Stimulated activated CD4-positive, alpha-beta T cell treated with anti-CD3 and anti-CD28 coated beads, Interleukin-12 subunit alpha, Interleukin-12 subunit beta, amount 100 ng/mL, for 48 hours (primary cell): ENCODE measurements at regions not wholly inside any gene's neighbourhood (a gene's known extent, or its start where the extent isn't known, plus 50 kb on each side); places are given as distances from the start of the nearest gene placed in this dataset.

Source experiments
- DNase-seq, 3 donors: peaks; one replicate each; pipeline ENCODE4 v3.0.0-alpha.2; 2020; ENCODE audit warnings: low read depth in 2 of 3, low spot score in 1 of 3

DNA sequence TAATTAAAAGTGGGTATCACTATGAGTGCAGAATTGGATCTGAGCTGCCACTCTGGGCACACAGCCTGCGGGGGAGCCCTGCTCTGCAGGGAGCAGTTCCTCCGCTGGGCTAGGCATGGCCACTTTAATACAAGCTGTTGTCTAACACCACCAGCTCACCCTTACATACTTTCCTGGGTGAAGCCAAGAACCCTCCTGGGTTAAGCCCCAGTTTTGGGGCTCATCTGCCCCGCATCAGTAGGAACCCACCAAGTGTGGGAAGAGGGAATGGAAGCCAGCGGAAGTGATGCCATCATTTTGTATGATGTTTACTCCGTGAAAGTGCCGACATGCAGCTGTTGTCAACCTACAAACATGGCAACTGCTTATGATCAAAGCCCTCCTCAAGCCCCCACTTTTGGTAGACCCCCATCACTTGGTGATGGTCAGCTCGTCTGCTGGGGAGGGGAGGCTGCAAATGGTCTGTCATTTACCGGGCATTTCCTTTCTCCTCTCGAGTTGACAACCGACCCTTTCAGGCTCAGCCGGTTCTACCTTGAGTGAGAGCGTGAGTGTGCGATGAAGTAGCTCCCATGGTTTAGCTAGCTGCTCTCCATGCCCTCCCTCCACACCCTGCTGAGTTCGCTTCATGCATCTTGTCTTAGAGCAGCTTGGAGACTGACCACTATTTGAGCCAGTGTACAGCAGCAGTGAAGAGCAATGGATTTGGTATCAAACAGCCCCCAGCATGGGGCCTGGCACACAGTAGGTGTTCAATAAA lies 95.3 kb upstream of the IER5L start:
- DNase-seq, result no peak

DNA sequence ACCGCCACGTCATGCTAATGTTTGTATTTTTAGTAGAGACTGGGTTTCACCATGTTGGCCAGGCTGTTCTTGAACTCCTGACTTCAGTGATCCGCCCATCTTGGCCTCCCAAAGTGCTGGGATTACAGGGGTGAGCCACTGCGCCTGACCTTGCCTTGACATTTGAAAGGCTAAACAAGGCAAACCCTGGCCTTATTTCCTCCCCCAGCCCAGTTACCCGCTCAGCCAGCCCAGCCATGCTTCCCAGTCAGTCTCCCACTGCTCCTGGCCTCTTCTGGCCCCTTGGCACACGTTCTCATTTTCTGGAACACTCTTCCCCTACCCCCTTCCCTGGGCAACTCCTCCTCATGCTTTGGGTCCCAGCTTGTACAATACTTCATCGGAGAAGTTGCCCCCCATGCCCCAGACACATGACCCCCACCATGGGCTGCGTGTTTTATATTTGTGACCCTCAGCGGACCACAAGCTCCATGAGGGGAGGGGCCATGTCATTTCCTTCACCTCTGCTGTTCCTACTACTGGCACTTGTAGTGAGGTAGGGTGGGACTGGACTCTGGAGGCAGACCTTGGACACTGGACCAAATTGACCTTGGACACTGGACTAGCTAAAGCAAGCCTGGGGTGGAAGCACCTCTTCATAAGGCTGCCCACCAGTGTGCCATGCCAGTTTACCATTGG lies 94.4 kb upstream of the IER5L start:
- DNase-seq, result no peak

- no peak for DNase-seq
Measured at GRCh38 chr9:129270903-129271431, 92.9 kb upstream of the IER5L start.

DNA sequence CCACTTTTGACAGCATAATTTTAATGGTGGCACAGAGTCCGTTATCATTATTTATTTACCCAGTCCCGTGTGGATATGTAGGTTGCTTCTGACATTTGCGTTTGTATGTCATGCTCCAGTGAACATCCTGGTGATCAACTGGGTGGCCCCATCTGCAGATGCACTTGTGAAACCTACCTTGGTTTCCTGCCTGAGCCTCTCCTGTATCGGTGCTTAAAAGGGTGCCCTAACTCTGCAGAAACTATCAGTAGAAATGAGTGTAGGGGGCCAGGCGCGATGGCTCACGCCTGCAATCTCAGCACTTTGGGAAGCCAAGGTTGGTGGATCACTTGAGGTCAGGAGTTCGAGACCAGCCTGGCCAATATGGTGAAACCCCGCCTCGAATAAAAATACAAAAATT lies 92.1 kb upstream of the IER5L start:
- DNase-seq, result peak; percentile 15 to 47 (median 22)

DNA sequence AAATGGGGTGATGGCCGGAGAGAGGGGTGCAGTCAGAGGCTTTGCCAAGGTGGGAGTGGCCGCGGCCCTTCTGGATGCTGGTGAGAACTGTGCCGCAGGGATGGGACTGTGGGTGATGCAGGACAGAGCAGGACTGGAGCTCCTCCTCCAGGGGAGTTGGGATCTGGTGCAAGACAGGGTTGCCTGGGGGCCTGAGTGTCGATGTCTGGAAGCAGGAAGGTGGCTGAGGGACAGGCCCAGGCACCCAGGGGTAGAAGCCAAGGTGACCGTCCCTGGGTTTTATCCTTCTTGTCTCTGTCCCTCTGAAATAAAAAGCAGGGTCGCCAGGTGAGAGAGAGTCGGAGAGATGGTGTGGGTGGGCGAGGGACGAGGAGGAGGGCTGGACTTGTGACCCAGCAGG lies 89.1 kb upstream of the IER5L start:
- no peak for DNase-seq

DNA sequence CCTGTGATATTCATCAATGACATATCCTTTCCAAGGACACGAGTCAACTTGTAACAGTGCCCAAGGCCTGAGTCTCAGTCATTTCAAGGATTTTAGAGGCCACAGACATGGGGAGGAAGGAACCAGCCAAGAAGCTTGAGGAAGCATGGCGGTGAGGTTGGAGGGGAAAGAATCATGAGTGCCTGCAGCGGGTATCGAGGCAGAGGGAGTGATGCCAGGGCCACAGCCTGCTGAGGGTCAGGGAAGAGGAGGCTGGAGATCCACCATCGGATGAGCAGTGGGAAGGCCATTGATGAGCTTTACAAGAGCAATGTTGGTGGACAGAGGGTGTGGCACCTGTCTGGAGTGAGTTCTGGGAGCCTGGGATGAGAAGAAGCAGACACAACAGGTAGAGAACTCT lies 88.5 kb upstream of the IER5L start:
- DNase-seq, result no peak

DNA sequence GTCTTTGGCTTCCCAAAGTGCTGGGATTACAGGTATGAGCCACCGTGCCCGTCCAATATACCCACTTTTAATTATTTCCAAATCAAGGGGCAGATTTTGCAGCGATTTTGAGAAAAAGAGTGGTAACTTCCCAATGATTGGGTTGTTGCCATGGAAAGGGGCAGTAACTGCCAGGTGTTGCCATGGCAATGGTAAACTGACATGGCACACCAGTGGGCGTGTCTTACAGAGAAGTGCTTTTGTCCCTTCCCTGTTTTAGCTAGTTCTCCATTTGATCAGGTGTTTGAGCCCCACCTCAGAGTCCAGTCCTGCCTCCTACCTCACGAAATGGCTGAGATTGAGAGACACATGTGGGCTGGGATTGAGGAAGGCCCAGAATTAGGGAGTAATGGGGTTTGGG lies 86.3 kb upstream of the IER5L start:
- DNase-seq, result no peak

- no peak for DNase-seq
Measured at GRCh38 chr9:129263836-129264235, 85.8 kb upstream of the IER5L start.

- DNase-seq, result no peak
Measured at GRCh38 chr9:129262261-129262660, 84.2 kb upstream of the IER5L start.

GRCh38 chr9:129259375-129259774 lies 81.3 kb upstream of the IER5L start:
- no peak for DNase-seq

GRCh38 chr9:129258823-129259301 lies 80.8 kb upstream of the IER5L start:
- no peak for DNase-seq

- peak; percentile 81 to 87 (median 86) for DNase-seq
Measured at GRCh38 chr9:129258124-129258822, 80.2 kb upstream of the IER5L start.

DNA sequence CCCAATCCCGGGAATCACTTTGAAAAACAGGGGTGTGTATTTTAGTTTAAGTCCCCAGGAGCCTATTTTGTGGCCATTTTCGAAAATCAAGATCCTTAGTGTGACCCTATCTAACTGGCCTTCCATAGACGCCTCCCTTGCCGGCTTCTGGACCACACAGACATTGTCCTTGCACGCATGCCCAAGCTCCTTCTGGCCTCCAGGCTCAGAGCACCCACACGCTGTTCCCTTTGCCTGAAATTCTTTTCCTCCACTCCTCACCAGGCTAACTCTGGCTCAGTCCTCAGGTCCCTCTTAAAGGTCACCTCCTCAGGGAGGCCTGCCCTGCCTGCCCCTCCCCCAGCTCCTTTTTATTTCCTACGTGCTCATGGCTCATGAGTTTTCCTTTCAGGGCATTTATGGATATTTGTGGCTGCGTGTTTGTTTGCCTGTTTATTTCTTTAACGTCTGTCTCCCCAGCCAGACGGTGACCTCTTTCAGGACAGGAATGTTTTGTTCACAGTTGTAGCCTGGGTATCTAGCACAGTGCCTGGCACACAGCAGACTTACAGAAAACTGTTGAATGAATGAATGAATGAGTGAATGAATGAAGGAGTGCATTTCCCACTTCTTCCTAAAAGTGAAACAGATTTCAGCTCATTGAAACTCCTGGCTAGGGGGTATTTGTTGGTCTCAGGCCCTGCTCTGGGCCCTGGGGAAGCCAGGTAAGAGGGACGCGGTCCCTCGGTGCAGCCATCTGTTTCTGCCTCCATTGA lies 79.1 kb upstream of the IER5L start:
- no peak for DNase-seq

DNA sequence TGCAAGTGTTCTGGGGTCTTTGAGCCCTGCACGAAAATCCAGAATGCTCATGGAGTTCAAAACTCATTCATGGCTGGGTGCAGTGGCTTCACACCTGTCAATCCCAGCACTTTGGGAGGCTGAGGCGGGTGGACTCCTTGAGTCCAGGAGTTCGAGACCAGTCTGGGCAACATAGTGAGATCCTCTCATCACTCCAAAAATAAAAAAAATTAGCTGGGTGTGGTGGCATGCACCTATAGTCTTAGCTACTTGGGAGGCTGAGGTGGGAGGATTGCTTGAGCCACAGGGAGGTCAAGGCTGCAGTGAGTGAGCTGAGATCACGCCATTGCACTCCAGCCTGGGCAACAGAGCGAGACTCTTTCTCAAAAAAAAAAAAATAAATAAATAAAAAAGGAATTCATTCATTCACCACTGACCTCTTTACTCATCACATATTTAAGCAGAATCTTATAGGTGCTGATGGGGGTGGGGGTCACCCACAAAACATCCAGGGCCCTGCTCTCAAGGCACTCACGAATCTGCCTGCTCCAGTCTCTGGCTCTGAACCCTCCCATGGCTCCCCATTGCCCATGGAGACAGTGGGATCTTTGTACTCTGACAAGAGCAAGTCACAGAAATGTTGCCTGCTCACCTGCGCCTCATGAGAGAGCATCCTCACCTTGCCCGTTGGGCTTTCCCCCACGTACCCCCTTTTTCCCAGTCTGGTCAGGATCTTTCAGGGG lies 76.7 kb upstream of the IER5L start:
- no peak for DNase-seq

DNA sequence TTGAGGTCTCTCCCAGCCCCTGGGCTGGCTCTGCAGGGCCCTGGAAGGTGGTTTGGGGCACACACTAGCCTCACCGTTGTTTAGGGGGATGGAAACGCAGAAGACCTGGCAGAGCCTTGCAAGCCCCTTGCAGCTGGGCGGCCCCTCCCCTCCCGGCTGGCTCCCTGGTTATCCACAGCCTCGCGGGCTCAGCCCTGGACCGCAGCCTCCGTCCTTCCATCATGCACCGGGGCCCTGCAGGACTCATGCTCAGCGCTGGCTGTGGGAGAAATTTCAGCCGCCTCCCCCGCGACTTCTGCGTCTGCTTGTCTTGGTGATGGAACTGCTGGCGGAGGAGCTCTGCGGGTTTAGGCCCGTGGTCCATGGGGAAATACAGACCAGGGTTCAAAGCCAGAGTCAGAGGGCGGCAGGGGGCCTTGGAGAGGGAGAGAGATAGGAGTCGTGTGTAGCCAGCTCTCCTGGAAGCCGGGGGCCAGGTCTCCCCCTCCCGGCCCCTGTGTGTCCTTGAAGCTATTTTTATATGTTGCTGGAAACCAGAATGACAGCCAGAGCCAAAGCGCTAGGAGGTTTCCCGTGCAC lies 75.8 kb upstream of the IER5L start:
- no peak for DNase-seq

- DNase-seq, result no peak
Measured at GRCh38 chr9:129252937-129253802, 75.1 kb upstream of the IER5L start.

- DNase-seq, result no peak
Measured at GRCh38 chr9:129250786-129251185, 72.7 kb upstream of the IER5L start.

- DNase-seq, result no peak
Measured at GRCh38 chr9:129247285-129248153, 69.5 kb upstream of the IER5L start.
